ENCODE measurements at regions not wholly inside any gene's neighbourhood (a gene's known extent, or its start where the extent isn't known, plus 50 kb on each side); places are given as distances from the start of the nearest gene placed in this dataset.

DNA sequence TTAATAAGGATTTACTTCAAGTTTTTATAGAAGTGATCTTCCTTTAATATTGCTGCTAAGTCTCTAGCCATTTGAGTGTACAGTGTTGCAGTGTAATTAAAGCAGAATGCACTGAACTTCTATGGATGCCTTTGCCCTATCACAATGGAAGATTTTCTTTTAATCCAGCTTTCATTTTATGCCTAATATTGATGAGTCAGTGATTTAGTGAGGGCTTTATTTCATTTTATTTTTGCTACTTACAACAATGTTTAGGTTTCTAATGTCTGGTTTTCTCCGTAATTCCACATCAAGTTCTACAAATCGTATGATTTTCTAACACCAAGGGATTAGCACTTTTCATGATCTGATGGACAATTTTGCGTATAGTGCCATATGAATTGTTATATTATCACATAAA lies 504.1 kb downstream of the PCDH11X start:
- no peak for TF ChIP-seq TAF1 (conservative IDR thresholded peaks at IDR 0.05)
- TF ChIP-seq JUND (IDR thresholded peaks at IDR 0.05) = no peak

Measured in liver (tissue), 2 donors.